A549 (cell line): ENCODE measurements at regions not wholly inside any gene's neighbourhood (a gene's known extent, or its start where the extent isn't known, plus 50 kb on each side); places are given as distances from the start of the nearest gene placed in this dataset.

Source experiments
- ATAC-seq, 2 experiments: fragments of 200-7000 bp in 1 of 2; fragments of >200 bp in 1 of 2; cut with Nextera tagmentation in 1 of 2; cut with Tn5 transposase in 1 of 2; 3 replicates each; pipeline versions ENCODE4 v1.8.0 to v1.9.1; 2018 to 2020; ENCODE audit warnings: mild to moderate bottlenecking in 1 of 2, moderate library complexity in 1 of 2
- CTCF ChIA-PET: fragments of 300-600 bp; sonication (Branson Sonifier 250); formaldehyde crosslinking; extraction: SDS; loops from one replicate; lab custom pipeline; 2021; ENCODE audit warnings: antibody characterized with exemption, inconsistent platforms; lab: Yijun Ruan, JAX
- POLR2A ChIA-PET: fragments of 350-600 bp; formaldehyde crosslinking; extraction: SDS; loops from one replicate; lab custom pipeline; 2021; ENCODE audit warnings: antibody characterized with exemption, inconsistent platforms; lab: Yijun Ruan, JAX
- DNase-seq, 2 experiments: peaks; one replicate each; pipeline versions ENCODE4 v3.0.0 to v3.0.0-alpha.2; 2011 to 2016; ENCODE audit warnings: low read depth in 1 of 2, low spot score in 1 of 2
- FAIRE-seq: peaks from 2 replicates; lab custom pipeline; 2011; peaks lifted over from hg19 to GRCh38; lab: Jason Lieb, UNC
- H3K27ac ChIP-seq, 2 experiments: fragments of >200 bp; sonication (Bioruptor Twin); formaldehyde crosslinking; 3 replicates each; pipeline ENCODE4 v1.5.1; 2016 to 2017
- H3K4me1 ChIP-seq: fragments of >200 bp; sonication (Bioruptor Twin); formaldehyde crosslinking; 3 replicates; pipeline ENCODE4 v1.6.1; 2016
- H3K4me2 ChIP-seq: fragments of >200 bp; sonication (Bioruptor Twin); formaldehyde crosslinking; 3 replicates; pipeline ENCODE4 v1.6.1; 2016
- H3K4me3 ChIP-seq: fragments of >200 bp; sonication (Bioruptor Twin); formaldehyde crosslinking; 3 replicates; pipeline ENCODE4 v1.5.1; 2016
- H3K9me3 ChIP-seq: fragments of >200 bp; sonication (Bioruptor Twin); formaldehyde crosslinking; 3 replicates; pipeline ENCODE4 v1.6.1; 2016
- BHLHE40 ChIP-seq: IDR thresholded peaks from 2 replicates; pipeline ENCODE4 v1.6.1; 2012; ENCODE audit warnings: low read depth, low read length, inconsistent platforms
- CBX2 ChIP-seq: fragments of 200-600 bp; sonication (generic); IDR thresholded peaks from 2 replicates; pipeline ENCODE4 v1.6.1; 2016; ENCODE audit warnings: low read depth, mild to moderate bottlenecking, borderline replicate concordance
- CBX8 ChIP-seq: fragments of 200-600 bp; sonication (generic); IDR thresholded peaks from 2 replicates; pipeline ENCODE4 v1.6.1; 2016
- CEBPB ChIP-seq, 2 experiments: fragments of >200 bp in 1 of 2; sonication (Bioruptor Twin) in 1 of 2; formaldehyde crosslinking in 1 of 2; IDR thresholded peaks; 2 replicates each; pipeline ENCODE4 v1.6.1; 2012 to 2016
- EHF ChIP-seq: fragments of 250-450 bp; sonication (Bioruptor Pico); IDR thresholded peaks from 2 replicates; pipeline ENCODE4 v1.5.0; 2020; ENCODE audit warnings: mild to moderate bottlenecking
- EHMT2 ChIP-seq: fragments of 200-600 bp; sonication (generic); IDR thresholded peaks from 2 replicates; pipeline ENCODE4 v1.6.1; 2016; ENCODE audit warnings: antibody characterized with exemption, low read depth, mild to moderate bottlenecking, moderate library complexity
- ESRRA ChIP-seq: fragments of 150-350 bp; IDR thresholded peaks from 2 replicates; pipeline ENCODE4 v1.6.1; 2014; ENCODE audit warnings: mild to moderate bottlenecking, low read length, borderline replicate concordance
- HDAC2 ChIP-seq: fragments of 200-600 bp; sonication (generic); IDR thresholded peaks from 2 replicates; pipeline ENCODE4 v1.6.1; 2016
- HOXA7 ChIP-seq: fragments of 250-450 bp; sonication (Bioruptor Pico); IDR thresholded peaks from 2 replicates; pipeline ENCODE4 v1.5.0; 2020; ENCODE audit warnings: mild to moderate bottlenecking, moderate library complexity
- HOXB13 ChIP-seq: fragments of 250-450 bp; sonication (Bioruptor Pico); IDR thresholded peaks from 2 replicates; pipeline ENCODE4 v1.5.0; 2020; ENCODE audit warnings: low read depth, mild to moderate bottlenecking, moderate library complexity
- HOXB5 ChIP-seq: fragments of 250-450 bp; sonication (Bioruptor Pico); IDR thresholded peaks from 2 replicates; pipeline ENCODE4 v1.5.0; 2020; ENCODE audit warnings: mild to moderate bottlenecking, moderate library complexity
- KDM1A ChIP-seq: fragments of 200-600 bp; sonication (generic); IDR thresholded peaks from 2 replicates; pipeline ENCODE4 v1.6.1; 2016; ENCODE audit warnings: low read depth, mild to moderate bottlenecking
- KDM5A ChIP-seq: fragments of 200-600 bp; sonication (generic); IDR thresholded peaks from 2 replicates; pipeline ENCODE4 v1.6.1; 2016; ENCODE audit warnings: antibody characterized with exemption, mild to moderate bottlenecking
- MAFK ChIP-seq: fragments of 450-650 bp; IDR thresholded peaks from 2 replicates; pipeline ENCODE4 v1.6.1; 2014; ENCODE audit not compliant: partially characterized antibody
- NPAS2 ChIP-seq: fragments of 250-450 bp; sonication (Bioruptor Pico); IDR thresholded peaks from 2 replicates; pipeline ENCODE4 v1.8.0; 2022; ENCODE audit warnings: mild to moderate bottlenecking, moderate library complexity, borderline replicate concordance
- RARB ChIP-seq: fragments of 250-450 bp; sonication (Bioruptor Pico); IDR thresholded peaks from 2 replicates; pipeline ENCODE4 v1.8.0; 2021; ENCODE audit warnings: mild to moderate bottlenecking, moderate library complexity
- RNF2 ChIP-seq: fragments of 200-600 bp; sonication (generic); IDR thresholded peaks from 2 replicates; pipeline ENCODE4 v1.6.1; 2016; ENCODE audit warnings: low read depth, mild to moderate bottlenecking, antibody characterized with exemption, moderate library complexity, borderline replicate concordance
- SREBF2 ChIP-seq: fragments of 450-650 bp; IDR thresholded peaks from 2 replicates; pipeline ENCODE4 v1.6.1; 2014; ENCODE audit warnings: mild to moderate bottlenecking, moderate library complexity
- ZFP36 ChIP-seq: fragments of 450-650 bp; IDR thresholded peaks from 2 replicates; pipeline ENCODE4 v1.6.1; 2014; ENCODE audit warnings: borderline replicate concordance; ENCODE audit not compliant: partially characterized antibody
- ZNF302 ChIP-seq: fragments of 250-450 bp; sonication (Bioruptor Pico); IDR thresholded peaks from 2 replicates; pipeline ENCODE4 v1.9.0; 2021; ENCODE audit warnings: inconsistent platforms, mild to moderate bottlenecking, moderate library complexity
- ZSCAN20 ChIP-seq: fragments of 250-450 bp; sonication (Bioruptor Pico); IDR thresholded peaks from 2 replicates; pipeline ENCODE4 v1.8.0; 2022; ENCODE audit warnings: mild to moderate bottlenecking, moderate library complexity
- whole genome bisulfite sequencing: methylation state at CpG from one replicate; pipeline ENCODE4 v1.1.6; 2017; ENCODE audit errors: missing lambda C conversion rate; 5-methylcytosine and 5-hydroxymethylcytosine counted together
- TF ChIP-seq, protein P1 (sequence below): IDR thresholded peaks from 2 replicates; pipeline ENCODE4 v1.6.1; 2012; ENCODE audit warnings: low read depth, borderline replicate concordance
- TF ChIP-seq, protein P2 (sequence below): fragments of 150-350 bp; IDR thresholded peaks from 2 replicates; pipeline ENCODE4 v1.6.1; 2014; ENCODE audit warnings: low read depth, mild to moderate bottlenecking, low read length
- TF ChIP-seq, protein P3 (sequence below): fragments of 200-600 bp; sonication (generic); IDR thresholded peaks from 2 replicates; pipeline ENCODE4 v1.6.1; 2016; ENCODE audit warnings: antibody characterized with exemption, mild to moderate bottlenecking, moderate library complexity

DNA sequence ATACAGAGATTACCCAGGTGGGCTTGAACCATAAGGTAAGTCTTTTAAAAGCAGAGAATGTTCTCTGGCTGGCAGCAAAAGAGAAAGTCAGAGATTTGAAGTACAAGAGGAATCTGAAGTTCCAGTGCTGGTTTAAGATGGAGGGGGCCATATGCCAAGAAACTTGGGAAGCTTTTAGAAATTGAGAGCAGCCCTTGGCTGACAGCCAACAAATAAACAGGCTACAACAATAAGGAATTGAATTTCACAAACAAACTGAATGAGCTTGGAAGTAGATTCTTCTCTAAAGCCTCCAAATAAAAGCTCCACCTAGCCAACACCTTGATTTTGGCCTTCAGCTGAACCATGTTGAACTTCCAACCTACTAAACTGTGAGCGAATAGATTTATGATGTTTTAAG lies 85.7 kb downstream of the TRIM42 start (continued):
- TF ChIP-seq CBX2 (no peak), RNF2 (no peak), HOXA7 (CRISPR knock-in tag) (no peak)
- TF ChIP-seq, all 56 proteins: peak for 0

DNA sequence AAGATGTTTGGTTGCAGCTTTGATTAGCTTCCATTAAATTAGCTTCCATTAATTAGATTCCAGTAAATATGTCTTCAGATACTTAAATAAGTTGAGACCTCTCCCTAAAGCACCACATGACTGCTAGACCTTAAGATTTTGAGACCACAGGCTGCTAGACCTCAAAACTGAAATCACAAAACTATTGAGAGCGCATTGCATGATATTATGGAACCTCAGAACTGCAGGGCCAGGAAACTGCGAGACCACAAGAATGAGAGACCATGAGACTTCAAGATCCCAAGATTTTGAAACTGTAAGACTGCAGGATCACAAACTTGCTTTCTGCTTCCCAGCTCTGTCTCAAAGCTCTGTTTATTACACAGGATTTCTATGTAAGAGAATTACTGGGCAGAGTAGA lies 87.4 kb downstream of the TRIM42 start:
- FAIRE-seq (no peak), DNase-seq (no peak), ATAC-seq (no peak)
- TF ChIP-seq ESRRA (no peak), MAFK (no peak), HOXB5 (CRISPR knock-in tag) (no peak), CBX8 (no peak)
- CTCF ChIA-PET: no interaction called here
- no peak overlapping the region for H3K27ac ChIP-seq
- no peaks in the 10 kb centered on the region for H3K4me1 ChIP-seq
- H3K4me3 ChIP-seq: no peak overlapping the region
- H3K4me2 ChIP-seq: no peak overlapping the region
- POLR2A ChIA-PET: no interaction called here
- no peaks in the 10 kb centered on the region for H3K9me3 ChIP-seq
- 26% methylated on average over 2 of the region's 2 CpGs for WGBS

DNA sequence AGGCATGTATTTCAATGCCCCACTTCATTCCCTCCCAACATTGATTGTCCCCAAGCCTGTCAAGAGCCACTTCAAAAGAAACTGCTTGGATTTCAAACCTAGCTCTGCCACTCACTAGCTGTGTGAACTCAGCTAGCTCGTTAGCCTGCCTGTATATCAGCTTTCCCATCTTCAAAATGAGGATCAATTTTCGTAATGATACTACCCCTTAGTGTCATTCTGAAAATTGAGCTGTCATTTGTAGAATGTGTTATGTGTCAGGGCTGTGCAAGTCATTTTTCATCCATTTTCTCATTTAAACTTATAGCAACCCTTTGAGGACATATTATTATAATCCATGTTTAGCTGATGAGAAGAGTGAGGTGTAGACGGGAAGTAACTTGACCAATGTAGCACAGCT lies 88.6 kb downstream of the TRIM42 start:
- FAIRE-seq (no peak), DNase-seq (no peak), ATAC-seq (no peak)
- CTCF ChIA-PET: interaction anchor here (0.8 kb wide), 1 partner anchor 539 kb away, joined by 3 read pairs; no protein-coding TSS in a partner anchor
- TF ChIP-seq BHLHE40: no peak
- TF ChIP-seq HOXB13 (CRISPR knock-in tag): no peak
- TF ChIP-seq SREBF2: no peak
- TF ChIP-seq, protein P1, sequence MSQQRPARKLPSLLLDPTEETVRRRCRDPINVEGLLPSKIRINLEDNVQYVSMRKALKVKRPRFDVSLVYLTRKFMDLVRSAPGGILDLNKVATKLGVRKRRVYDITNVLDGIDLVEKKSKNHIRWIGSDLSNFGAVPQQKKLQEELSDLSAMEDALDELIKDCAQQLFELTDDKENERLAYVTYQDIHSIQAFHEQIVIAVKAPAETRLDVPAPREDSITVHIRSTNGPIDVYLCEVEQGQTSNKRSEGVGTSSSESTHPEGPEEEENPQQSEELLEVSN: no peak
- TF ChIP-seq CEBPB (IDR thresholded peaks at IDR 0.05): no peak
- TF ChIP-seq RARB (CRISPR knock-in tag): no peak
- TF ChIP-seq KDM1A: no peak
- TF ChIP-seq ZFP36: no peak
- TF ChIP-seq, protein P2, sequence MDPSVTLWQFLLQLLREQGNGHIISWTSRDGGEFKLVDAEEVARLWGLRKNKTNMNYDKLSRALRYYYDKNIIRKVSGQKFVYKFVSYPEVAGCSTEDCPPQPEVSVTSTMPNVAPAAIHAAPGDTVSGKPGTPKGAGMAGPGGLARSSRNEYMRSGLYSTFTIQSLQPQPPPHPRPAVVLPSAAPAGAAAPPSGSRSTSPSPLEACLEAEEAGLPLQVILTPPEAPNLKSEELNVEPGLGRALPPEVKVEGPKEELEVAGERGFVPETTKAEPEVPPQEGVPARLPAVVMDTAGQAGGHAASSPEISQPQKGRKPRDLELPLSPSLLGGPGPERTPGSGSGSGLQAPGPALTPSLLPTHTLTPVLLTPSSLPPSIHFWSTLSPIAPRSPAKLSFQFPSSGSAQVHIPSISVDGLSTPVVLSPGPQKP: no peak
- Histone ChIP-seq H3K9me3 (no peaks in the 10 kb centered on the region), H3K4me2 (no peak overlapping the region), H3K4me1 (no peaks in the 10 kb centered on the region), H3K4me3 (no peak overlapping the region), H3K27ac (no peak overlapping the region)
- POLR2A ChIA-PET: no interaction called here
- WGBS: 2% methylated on average over 3 of the region's 3 CpGs

DNA sequence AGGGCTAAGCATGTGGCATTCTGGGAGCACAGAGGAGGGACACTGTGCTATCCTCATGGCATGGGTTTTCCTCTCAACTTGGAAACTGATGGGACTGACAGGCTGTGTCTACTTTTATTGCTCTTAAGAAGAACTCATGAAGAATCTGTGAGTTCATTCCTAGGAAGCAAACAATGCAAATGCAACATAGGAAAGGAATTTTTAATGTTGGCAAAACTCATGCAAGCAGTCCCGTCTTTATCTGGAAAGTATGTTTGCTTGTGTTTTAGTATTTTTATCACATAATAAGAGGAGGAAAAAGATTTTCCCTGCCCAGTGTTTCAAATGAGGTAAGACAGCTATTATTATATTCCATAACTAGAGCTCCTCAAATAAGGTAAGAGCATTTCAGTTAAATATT lies 89.7 kb downstream of the TRIM42 start:
- POLR2A ChIA-PET: no interaction called here
- Histone ChIP-seq H3K4me1 (no peaks in the 10 kb centered on the region), H3K27ac (no peak overlapping the region), H3K9me3 (no peaks in the 10 kb centered on the region), H3K4me2 (no peak overlapping the region), H3K4me3 (no peak overlapping the region)
- ATAC-seq: no peak
- TF ChIP-seq ZSCAN20 (CRISPR knock-in tag): no peak
- no peak for TF ChIP-seq BHLHE40
- no peak for TF ChIP-seq KDM5A
- TF ChIP-seq EHMT2: no peak
- TF ChIP-seq NPAS2 (CRISPR knock-in tag): no peak
- TF ChIP-seq ZFP36: no peak
- TF ChIP-seq, protein P2: no peak
- TF ChIP-seq EHF (CRISPR knock-in tag): no peak
- TF ChIP-seq HDAC2: no peak
- no peak for TF ChIP-seq ZNF302 (CRISPR knock-in tag)
- TF ChIP-seq, protein P3, sequence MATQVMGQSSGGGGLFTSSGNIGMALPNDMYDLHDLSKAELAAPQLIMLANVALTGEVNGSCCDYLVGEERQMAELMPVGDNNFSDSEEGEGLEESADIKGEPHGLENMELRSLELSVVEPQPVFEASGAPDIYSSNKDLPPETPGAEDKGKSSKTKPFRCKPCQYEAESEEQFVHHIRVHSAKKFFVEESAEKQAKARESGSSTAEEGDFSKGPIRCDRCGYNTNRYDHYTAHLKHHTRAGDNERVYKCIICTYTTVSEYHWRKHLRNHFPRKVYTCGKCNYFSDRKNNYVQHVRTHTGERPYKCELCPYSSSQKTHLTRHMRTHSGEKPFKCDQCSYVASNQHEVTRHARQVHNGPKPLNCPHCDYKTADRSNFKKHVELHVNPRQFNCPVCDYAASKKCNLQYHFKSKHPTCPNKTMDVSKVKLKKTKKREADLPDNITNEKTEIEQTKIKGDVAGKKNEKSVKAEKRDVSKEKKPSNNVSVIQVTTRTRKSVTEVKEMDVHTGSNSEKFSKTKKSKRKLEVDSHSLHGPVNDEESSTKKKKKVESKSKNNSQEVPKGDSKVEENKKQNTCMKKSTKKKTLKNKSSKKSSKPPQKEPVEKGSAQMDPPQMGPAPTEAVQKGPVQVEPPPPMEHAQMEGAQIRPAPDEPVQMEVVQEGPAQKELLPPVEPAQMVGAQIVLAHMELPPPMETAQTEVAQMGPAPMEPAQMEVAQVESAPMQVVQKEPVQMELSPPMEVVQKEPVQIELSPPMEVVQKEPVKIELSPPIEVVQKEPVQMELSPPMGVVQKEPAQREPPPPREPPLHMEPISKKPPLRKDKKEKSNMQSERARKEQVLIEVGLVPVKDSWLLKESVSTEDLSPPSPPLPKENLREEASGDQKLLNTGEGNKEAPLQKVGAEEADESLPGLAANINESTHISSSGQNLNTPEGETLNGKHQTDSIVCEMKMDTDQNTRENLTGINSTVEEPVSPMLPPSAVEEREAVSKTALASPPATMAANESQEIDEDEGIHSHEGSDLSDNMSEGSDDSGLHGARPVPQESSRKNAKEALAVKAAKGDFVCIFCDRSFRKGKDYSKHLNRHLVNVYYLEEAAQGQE: no peak
- TF ChIP-seq, all 56 proteins: peak for 0
- FAIRE-seq: no peak
- CTCF ChIA-PET: interaction anchor here (0.8 kb wide), 1 partner anchor 540 kb away, joined by 3 read pairs; no protein-coding TSS in a partner anchor
- DNase-seq: no peak
- 17% methylated on average over 1 of the region's 1 CpG for WGBS
